NCI-H2081 treated with DMSO at 0.1 percent for 48 hours (cell line): ENCODE measurements at regions not wholly inside any gene's neighbourhood (a gene's known extent, or its start where the extent isn't known, plus 50 kb on each side); places are given as distances from the start of the nearest gene placed in this dataset.
"Not testable (repeated sequence)": the region's sequence is repeated elsewhere in the genome, so short reads cannot be mapped to it uniquely, and the experiment has no call there.

ENCODE experiments used
- DNase-seq: peaks from one replicate; lab custom pipeline; 2025; lab: John Stamatoyannopoulos, UW

GRCh38 chr11:110874437-110875030 is 162.3 kb upstream of the ARHGAP20 start:
- DNase-seq = no peak

- no peak for DNase-seq
Observed at GRCh38 chr11:110873975-110874374, 161.7 kb upstream of the ARHGAP20 start.

GRCh38 chr11:110870816-110871522 is 158.7 kb upstream of the ARHGAP20 start:
- no peak for DNase-seq

GRCh38 chr11:110867951-110868350 is 155.7 kb upstream of the ARHGAP20 start:
- no peak for DNase-seq

GRCh38 chr11:110866081-110866480 is 153.8 kb upstream of the ARHGAP20 start:
- no peak for DNase-seq

GRCh38 chr11:110862407-110862806 is 150.2 kb upstream of the ARHGAP20 start:
- DNase-seq = no peak

GRCh38 chr11:110860461-110860860 is 148.2 kb upstream of the ARHGAP20 start:
- DNase-seq = peak; percentile 21

- DNase-seq = no peak
Observed at GRCh38 chr11:110859998-110860397, 147.8 kb upstream of the ARHGAP20 start.

GRCh38 chr11:110859240-110859840 is 147.1 kb upstream of the ARHGAP20 start:
- no peak for DNase-seq

- DNase-seq = no peak
Observed at GRCh38 chr11:110858547-110858921, 146.3 kb upstream of the ARHGAP20 start.

- DNase-seq = no peak
Observed at GRCh38 chr11:110857892-110858546, 145.8 kb upstream of the ARHGAP20 start.

GRCh38 chr11:110856996-110857812 is 145.0 kb upstream of the ARHGAP20 start:
- DNase-seq = no peak

- no peak for DNase-seq
Observed at GRCh38 chr11:110856340-110856739, 144.1 kb upstream of the ARHGAP20 start.

GRCh38 chr11:110855191-110855590 is 143.0 kb upstream of the ARHGAP20 start:
- DNase-seq = no peak

GRCh38 chr11:110852921-110853490 is 140.8 kb upstream of the ARHGAP20 start:
- DNase-seq = no peak

GRCh38 chr11:110850846-110851245 is 138.6 kb upstream of the ARHGAP20 start:
- no peak for DNase-seq

- DNase-seq = not testable (repeated sequence)
Observed at GRCh38 chr11:110843053-110843452, 130.8 kb upstream of the ARHGAP20 start.

GRCh38 chr11:110838808-110839207 is 126.6 kb upstream of the ARHGAP20 start:
- no peak for DNase-seq

GRCh38 chr11:110837603-110838002 is 125.4 kb upstream of the ARHGAP20 start:
- DNase-seq = no peak

- no peak for DNase-seq
Observed at GRCh38 chr11:110835106-110835505, 122.9 kb upstream of the ARHGAP20 start.

- no peak for DNase-seq
Observed at GRCh38 chr11:110833033-110833484, 120.8 kb upstream of the ARHGAP20 start.

GRCh38 chr11:110832539-110832938 is 120.3 kb upstream of the ARHGAP20 start:
- DNase-seq = no peak
